HL-60 (cell line): ENCODE measurements at regions not wholly inside any gene's neighbourhood (a gene's known extent, or its start where the extent isn't known, plus 50 kb on each side); places are given as distances from the start of the nearest gene placed in this dataset.

Source experiments
- CTCF ChIP-seq: IDR thresholded peaks from one replicate; pipeline ENCODE4 v1.5.1; 2011; ENCODE audit warnings: low read length, control low read depth, inconsistent platforms; ENCODE audit not compliant: insufficient read depth
- GABPA ChIP-seq: IDR thresholded peaks from 2 replicates; pipeline ENCODE4 v1.6.1; 2012; ENCODE audit warnings: low read depth
- POLR2AphosphoS5 ChIP-seq: IDR thresholded peaks from 2 replicates; pipeline ENCODE4 v1.6.1; 2012; ENCODE audit warnings: low read depth
- REST ChIP-seq: IDR thresholded peaks from 2 replicates; pipeline ENCODE4 v1.6.1; 2012; ENCODE audit warnings: low read depth; ENCODE audit not compliant: insufficient replicate concordance

- TF ChIP-seq CTCF, result no peak
- no peak for TF ChIP-seq REST
- no peak for TF ChIP-seq POLR2AphosphoS5
- TF ChIP-seq GABPA, result no peak
Measured at GRCh38 chrX:131359611-131360010, 70.5 kb upstream of the IGSF1 start.
